Glutamatergic neuron (in vitro differentiated cells): ENCODE measurements at regions not wholly inside any gene's neighbourhood (a gene's known extent, or its start where the extent isn't known, plus 50 kb on each side); places are given as distances from the start of the nearest gene placed in this dataset.

Experiments used
- DNase-seq: peaks from one replicate; pipeline ENCODE4 v3.0.0; 2022
- H3K27ac Mint-ChIP-seq: one replicate; pipeline ENCODE4 v1.8.0; 2020; ENCODE audit warnings: mild to moderate bottlenecking, mixed read lengths, inconsistent platforms; ENCODE audit not compliant: unreplicated experiment
- H3K27me3 Mint-ChIP-seq: one replicate; pipeline ENCODE4 v1.8.0; 2020; ENCODE audit warnings: mild to moderate bottlenecking, moderate library complexity, mixed read lengths, inconsistent platforms; ENCODE audit not compliant: unreplicated experiment
- H3K36me3 Mint-ChIP-seq: one replicate; pipeline ENCODE4 v1.8.0; 2020; ENCODE audit warnings: mild to moderate bottlenecking, mixed read lengths, inconsistent platforms; ENCODE audit not compliant: unreplicated experiment
- H3K4me1 Mint-ChIP-seq: one replicate; pipeline ENCODE4 v1.8.0; 2020; ENCODE audit warnings: mild to moderate bottlenecking, low read depth, mixed read lengths, inconsistent platforms; ENCODE audit not compliant: unreplicated experiment
- H3K4me3 Mint-ChIP-seq: one replicate; pipeline ENCODE4 v1.8.0; 2020; ENCODE audit warnings: mild to moderate bottlenecking, mixed read lengths, inconsistent platforms; ENCODE audit not compliant: unreplicated experiment
- H3K9me3 Mint-ChIP-seq: one replicate; pipeline ENCODE4 v1.8.0; 2020; ENCODE audit warnings: mild to moderate bottlenecking, moderate library complexity, mixed read lengths, inconsistent platforms; ENCODE audit not compliant: unreplicated experiment
- CTCF ChIP-seq: fragments of 200-600 bp; sonication (generic); IDR thresholded peaks from one replicate; pipeline ENCODE4 v1.5.0; 2021; ENCODE audit not compliant: partially characterized antibody, unreplicated experiment

- H3K9me3 Mint-ChIP-seq, result no peaks in the 10 kb centered on the region
- DNase-seq, result no peak
- no peak overlapping the region for H3K27ac Mint-ChIP-seq
- H3K36me3 Mint-ChIP-seq, result no peaks in the 10 kb centered on the region
- peaks cover 5% of the 10 kb centered on the region for H3K27me3 Mint-ChIP-seq
- no peak for TF ChIP-seq CTCF
- H3K4me3 Mint-ChIP-seq, result no peak overlapping the region
- H3K4me1 Mint-ChIP-seq, result peaks cover 18% of the 10 kb centered on the region
Observed at GRCh38 chrX:96433409-96434077, 251.1 kb upstream of the DIAPH2 start.

GRCh38 chrX:96435378-96436035 lies 249.1 kb upstream of the DIAPH2 start:
- H3K36me3 Mint-ChIP-seq, result no peaks in the 10 kb centered on the region
- H3K9me3 Mint-ChIP-seq, result no peaks in the 10 kb centered on the region
- DNase-seq, result no peak
- peaks cover 5% of the 10 kb centered on the region for H3K27me3 Mint-ChIP-seq
- peaks cover 18% of the 10 kb centered on the region for H3K4me1 Mint-ChIP-seq
- peak overlapping the region; percentile 29 for H3K27ac Mint-ChIP-seq
- H3K4me3 Mint-ChIP-seq, result no peak overlapping the region
- no peak for TF ChIP-seq CTCF

GRCh38 chrX:96436105-96436504 lies 248.5 kb upstream of the DIAPH2 start:
- Mint-ChIP-seq H3K36me3 (no peaks in the 10 kb centered on the region), H3K4me3 (no peak overlapping the region), H3K9me3 (no peaks in the 10 kb centered on the region), H3K4me1 (peaks cover 18% of the 10 kb centered on the region), H3K27me3 (peaks cover 5% of the 10 kb centered on the region), H3K27ac (peak overlapping the region; percentile 29)
- no peak for TF ChIP-seq CTCF
- no peak for DNase-seq

GRCh38 chrX:96438803-96439202 lies 245.8 kb upstream of the DIAPH2 start:
- Mint-ChIP-seq H3K36me3 (no peaks in the 10 kb centered on the region), H3K4me1 (peaks cover 18% of the 10 kb centered on the region), H3K4me3 (no peak overlapping the region), H3K9me3 (no peaks in the 10 kb centered on the region), H3K27me3 (peaks cover 5% of the 10 kb centered on the region), H3K27ac (no peak overlapping the region)
- DNase-seq, result no peak
- TF ChIP-seq CTCF, result no peak

- no peak overlapping the region for H3K27ac Mint-ChIP-seq
- DNase-seq, result no peak
- H3K27me3 Mint-ChIP-seq, result peaks cover 2% of the 10 kb centered on the region
- TF ChIP-seq CTCF, result no peak
- no peak overlapping the region for H3K4me3 Mint-ChIP-seq
- H3K4me1 Mint-ChIP-seq, result peaks cover 3% of the 10 kb centered on the region
- no peaks in the 10 kb centered on the region for H3K36me3 Mint-ChIP-seq
- H3K9me3 Mint-ChIP-seq, result no peaks in the 10 kb centered on the region
Observed at GRCh38 chrX:96440941-96441340, 243.7 kb upstream of the DIAPH2 start.
